ENCODE measurements at regions not wholly inside any gene's neighbourhood (a gene's known extent, or its start where the extent isn't known, plus 50 kb on each side); places are given as distances from the start of the nearest gene placed in this dataset.
A peak's percentile ranks its signal among the peaks of the same experiment; 100 is the strongest.

DNA sequence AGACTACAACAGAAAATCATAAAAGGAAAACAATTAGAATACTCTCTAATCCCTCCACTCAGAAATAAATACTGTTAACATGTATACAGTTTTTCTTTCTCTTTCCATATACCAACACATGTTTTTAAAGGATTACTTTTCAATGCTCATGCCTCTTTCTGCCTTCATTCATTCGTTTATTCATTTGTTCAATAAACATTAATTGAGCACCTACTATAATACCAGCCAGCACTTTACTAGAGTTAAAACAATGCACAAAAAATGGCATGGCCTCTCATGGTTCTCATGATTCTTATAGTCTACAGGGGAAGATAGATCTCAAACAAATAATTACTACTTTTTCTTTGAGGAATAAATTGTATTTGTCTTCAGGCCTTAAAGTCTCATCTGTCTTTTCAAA lies 70.3 kb upstream of the RIPOR2 start:
- Histone ChIP-seq H3K27ac (ENCODE audit: low read length) (peak overlapping the region; percentile 86), H3K4me1 (ENCODE audit: control insufficient read depth, insufficient read depth, low read length) (peaks cover 51% of the 10 kb centered on the region), H3K9me3 (ENCODE audit: control insufficient read depth, insufficient read depth, low read length) (no peaks in the 10 kb centered on the region), H3K4me3 (ENCODE audit: low read length) (no peak overlapping the region), H3K27me3 (ENCODE audit: control insufficient read depth, insufficient read depth, low read length) (no peaks in the 10 kb centered on the region), H3K36me3 (ENCODE audit: control insufficient read depth, insufficient read depth, low read length) (no peaks in the 10 kb centered on the region)
- Mint-ChIP-seq H3K36me3 (no peaks in the 10 kb centered on the region), H3K27me3 (ENCODE audit: low read depth in 2 of 2) (no peaks in the 10 kb centered on the region), H3K4me1 (peaks cover 71 to 81% of the 10 kb centered on the region in 2 donors), H3K27ac (peak overlapping the region; percentile 91 to 95), H3K9me3 (no peaks in the 10 kb centered on the region), H3K4me3 (peak overlapping the region; percentile 83)
- intact Hi-C loops (cut with micrococcal nuclease) = loop anchor here (2.0 to 5.0 kb wide), 4 partner anchors 13 to 285 kb away; no protein-coding TSS in a partner anchor
- no peak for DNase-seq
- no CpG with 5 or more reads among the region's 1 CpG for WGBS (ENCODE audit: insufficient coverage)
- no peak for ATAC-seq
- TF ChIP-seq, protein P1, sequence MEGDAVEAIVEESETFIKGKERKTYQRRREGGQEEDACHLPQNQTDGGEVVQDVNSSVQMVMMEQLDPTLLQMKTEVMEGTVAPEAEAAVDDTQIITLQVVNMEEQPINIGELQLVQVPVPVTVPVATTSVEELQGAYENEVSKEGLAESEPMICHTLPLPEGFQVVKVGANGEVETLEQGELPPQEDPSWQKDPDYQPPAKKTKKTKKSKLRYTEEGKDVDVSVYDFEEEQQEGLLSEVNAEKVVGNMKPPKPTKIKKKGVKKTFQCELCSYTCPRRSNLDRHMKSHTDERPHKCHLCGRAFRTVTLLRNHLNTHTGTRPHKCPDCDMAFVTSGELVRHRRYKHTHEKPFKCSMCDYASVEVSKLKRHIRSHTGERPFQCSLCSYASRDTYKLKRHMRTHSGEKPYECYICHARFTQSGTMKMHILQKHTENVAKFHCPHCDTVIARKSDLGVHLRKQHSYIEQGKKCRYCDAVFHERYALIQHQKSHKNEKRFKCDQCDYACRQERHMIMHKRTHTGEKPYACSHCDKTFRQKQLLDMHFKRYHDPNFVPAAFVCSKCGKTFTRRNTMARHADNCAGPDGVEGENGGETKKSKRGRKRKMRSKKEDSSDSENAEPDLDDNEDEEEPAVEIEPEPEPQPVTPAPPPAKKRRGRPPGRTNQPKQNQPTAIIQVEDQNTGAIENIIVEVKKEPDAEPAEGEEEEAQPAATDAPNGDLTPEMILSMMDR (IDR thresholded peaks at IDR 0.05) = no peak

- intact Hi-C loops (cut with micrococcal nuclease) = loop anchor here (2.0 to 5.0 kb wide), 4 partner anchors 14 to 286 kb away; no protein-coding TSS in a partner anchor
- Mint-ChIP-seq H3K27ac (peak overlapping the region; percentile 91 to 95), H3K4me1 (peaks cover 74 to 81% of the 10 kb centered on the region in 2 donors), H3K4me3 (peak overlapping the region; percentile 83), H3K27me3 (ENCODE audit: low read depth in 2 of 2) (no peaks in the 10 kb centered on the region), H3K9me3 (no peaks in the 10 kb centered on the region), H3K36me3 (no peaks in the 10 kb centered on the region)
- Histone ChIP-seq H3K36me3 (ENCODE audit: control insufficient read depth, insufficient read depth, low read length) (no peaks in the 10 kb centered on the region), H3K27ac (ENCODE audit: low read length) (peak overlapping the region; percentile 86), H3K9me3 (ENCODE audit: control insufficient read depth, insufficient read depth, low read length) (no peaks in the 10 kb centered on the region), H3K4me1 (ENCODE audit: control insufficient read depth, insufficient read depth, low read length) (peaks cover 51% of the 10 kb centered on the region), H3K4me3 (ENCODE audit: low read length) (no peak overlapping the region), H3K27me3 (ENCODE audit: control insufficient read depth, insufficient read depth, low read length) (no peaks in the 10 kb centered on the region)
- DNase-seq (peak in 1 of 2 donors; percentile 62), ATAC-seq (peak; percentile 21 to 78 (median 34))
- TF ChIP-seq, protein P1 (IDR thresholded peaks at IDR 0.05) = no peak
- WGBS (ENCODE audit: insufficient coverage) = 2% methylated on average over 3 of the region's 3 CpGs
Observed at GRCh38 chr6:25006565-25007001, 70.8 kb upstream of the RIPOR2 start.

DNA sequence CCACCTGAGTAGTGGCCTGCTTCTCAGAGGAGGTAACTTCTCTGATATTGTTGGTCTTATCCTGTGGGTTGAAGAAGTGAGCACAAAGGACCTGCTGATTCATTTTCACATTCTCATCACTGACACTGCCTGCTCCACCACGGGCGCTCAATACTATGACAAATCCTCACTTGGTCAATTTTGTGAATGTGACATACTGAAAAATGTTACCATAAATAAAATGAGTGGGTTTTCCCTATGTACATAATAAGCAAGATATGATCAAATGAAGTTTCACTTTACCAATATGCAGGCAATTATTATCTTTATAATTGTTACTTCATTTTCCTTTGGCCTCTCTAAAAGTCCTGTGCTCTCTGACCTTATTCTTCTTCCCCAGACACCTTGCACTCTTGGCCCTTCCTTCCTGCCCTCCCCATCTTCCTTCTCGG lies 71.5 kb upstream of the RIPOR2 start:
- Histone ChIP-seq H3K9me3 (ENCODE audit: control insufficient read depth, insufficient read depth, low read length) (no peaks in the 10 kb centered on the region), H3K4me1 (ENCODE audit: control insufficient read depth, insufficient read depth, low read length) (peaks cover 51% of the 10 kb centered on the region), H3K27ac (ENCODE audit: low read length) (peak overlapping the region; percentile 86), H3K27me3 (ENCODE audit: control insufficient read depth, insufficient read depth, low read length) (no peaks in the 10 kb centered on the region), H3K36me3 (ENCODE audit: control insufficient read depth, insufficient read depth, low read length) (no peaks in the 10 kb centered on the region), H3K4me3 (ENCODE audit: low read length) (no peak overlapping the region)
- peak; percentile 79 to 86 (median 82) for ATAC-seq
- Mint-ChIP-seq H3K4me3 (peak overlapping the region; percentile 83), H3K36me3 (no peaks in the 10 kb centered on the region), H3K4me1 (peaks cover 74 to 83% of the 10 kb centered on the region in 2 donors), H3K9me3 (no peaks in the 10 kb centered on the region), H3K27ac (peak overlapping the region; percentile 91 to 95), H3K27me3 (ENCODE audit: low read depth in 2 of 2) (no peaks in the 10 kb centered on the region)
- peak; percentile 44 to 53 for DNase-seq
- intact Hi-C loops (cut with micrococcal nuclease) = loop anchor here (2.0 to 5.0 kb wide), 4 partner anchors 14 to 286 kb away; no protein-coding TSS in a partner anchor
- TF ChIP-seq, protein P1 (IDR thresholded peaks at IDR 0.05) = no peak
- 13% methylated on average over 1 of the region's 3 CpGs for WGBS (ENCODE audit: insufficient coverage)

Measured in natural killer cell (primary cell).